DND-41 (cell line): ENCODE measurements at regions not wholly inside any gene's neighbourhood (a gene's known extent, or its start where the extent isn't known, plus 50 kb on each side); places are given as distances from the start of the nearest gene placed in this dataset.

Experiments
- ATAC-seq: fragments of 200-7000 bp; cut with Tn5 transposase; 3 replicates; pipeline ENCODE4 v1.9.1; 2021; ENCODE audit warnings: low read depth; ENCODE audit not compliant: insufficient read depth
- DNase-seq: peaks from one replicate; pipeline ENCODE4 v3.0.0-alpha.2; 2020
- H2AFZ ChIP-seq: 2 replicates; pipeline ENCODE4 v1.6.0; 2012; ENCODE audit warnings: low read depth, low read length
- H3K27ac ChIP-seq: 2 replicates; pipeline ENCODE4 v1.5.1; 2012; ENCODE audit warnings: low read length, inconsistent platforms
- H3K27me3 ChIP-seq: fragments of 200-600 bp; sonication (generic); 2 replicates; pipeline ENCODE4 v1.6.0; 2012; ENCODE audit warnings: low read length, mild to moderate bottlenecking, inconsistent platforms; ENCODE audit not compliant: insufficient read depth, poor library complexity
- H3K36me3 ChIP-seq: 2 replicates; pipeline ENCODE4 v1.5.1; 2012; ENCODE audit warnings: low read length, inconsistent platforms; ENCODE audit not compliant: insufficient read depth
- H3K4me1 ChIP-seq: 2 replicates; pipeline ENCODE4 v1.5.1; 2012; ENCODE audit warnings: mild to moderate bottlenecking, low read length; ENCODE audit not compliant: insufficient read depth
- H3K4me2 ChIP-seq: 2 replicates; pipeline ENCODE4 v1.6.0; 2012; ENCODE audit warnings: mild to moderate bottlenecking, moderate library complexity, low read length, inconsistent platforms; ENCODE audit not compliant: insufficient read depth
- H3K4me3 ChIP-seq, 2 experiments: fragments of 200-600 bp in 1 of 2; shearing (Covaris generic) in 1 of 2; 2 replicates each; pipeline ENCODE4 v1.5.1; 2012 to 2016; ENCODE audit warnings: inconsistent platforms in 2 of 2, low read length in 2 of 2, mild to moderate bottlenecking in 2 of 2, low read depth in 1 of 2, moderate library complexity in 1 of 2
- H3K79me2 ChIP-seq: 2 replicates; pipeline ENCODE4 v1.6.0; 2012; ENCODE audit warnings: low read length, inconsistent platforms; ENCODE audit not compliant: insufficient read depth
- H3K9ac ChIP-seq: 2 replicates; pipeline ENCODE4 v1.6.0; 2012; ENCODE audit warnings: low read depth, mild to moderate bottlenecking, inconsistent platforms, low read length, moderate library complexity
- H3K9me3 ChIP-seq: 2 replicates; pipeline ENCODE4 v1.5.1; 2012; ENCODE audit warnings: low read length, moderate library complexity, mild to moderate bottlenecking, inconsistent platforms; ENCODE audit not compliant: insufficient read depth, severe bottlenecking
- H4K20me1 ChIP-seq: 2 replicates; pipeline ENCODE4 v1.6.0; 2012; ENCODE audit warnings: low read length; ENCODE audit not compliant: insufficient read depth
- CTCF ChIP-seq: IDR thresholded peaks from 2 replicates; pipeline ENCODE4 v1.5.1; 2012; ENCODE audit warnings: borderline replicate concordance, low read length, moderate library complexity, mild to moderate bottlenecking; ENCODE audit not compliant: poor library complexity, severe bottlenecking; ENCODE audit errors: extremely low read depth
- EZH2 ChIP-seq: IDR thresholded peaks from 3 replicates; pipeline ENCODE4 v1.6.1; 2012; ENCODE audit warnings: borderline replicate concordance, low read depth, mild to moderate bottlenecking, moderate library complexity, low read length, inconsistent platforms; ENCODE audit not compliant: severe bottlenecking

- DNase-seq (no peak), ATAC-seq (no peak)
- Histone ChIP-seq H2AFZ (no peak overlapping the region), H3K9me3 (no peaks in the 10 kb centered on the region), H3K27ac (no peak overlapping the region), H3K79me2 (no peaks in the 10 kb centered on the region), H3K36me3 (no peaks in the 10 kb centered on the region), H3K9ac (no peak overlapping the region), H3K4me2 (no peak overlapping the region), H3K27me3 (no peaks in the 10 kb centered on the region), H3K4me1 (no peaks in the 10 kb centered on the region), H3K4me3 (no peak overlapping the region), H4K20me1 (no peaks in the 10 kb centered on the region)
- TF ChIP-seq EZH2 (no peak), CTCF (no peak)
These were observed 100.4 kb upstream of the NDN start for GRCh38 chr15:23787346-23788105.

- H3K36me3 ChIP-seq, result no peaks in the 10 kb centered on the region
- no peak overlapping the region for H3K4me2 ChIP-seq
- no peaks in the 10 kb centered on the region for H3K79me2 ChIP-seq
- H3K4me1 ChIP-seq, result no peaks in the 10 kb centered on the region
- no peak for DNase-seq
- no peaks in the 10 kb centered on the region for H3K9me3 ChIP-seq
- ATAC-seq, result no peak
- H3K27ac ChIP-seq, result no peak overlapping the region
- TF ChIP-seq CTCF, result no peak
- no peaks in the 10 kb centered on the region for H3K27me3 ChIP-seq
- no peak overlapping the region for H2AFZ ChIP-seq
- H4K20me1 ChIP-seq, result no peaks in the 10 kb centered on the region
- H3K9ac ChIP-seq, result no peak overlapping the region
- H3K4me3 ChIP-seq, result no peak overlapping the region
These were observed 106.1 kb upstream of the NDN start for GRCh38 chr15:23793191-23793680.

GRCh38 chr15:23797747-23798446, 110.8 kb upstream of the NDN start:
- Histone ChIP-seq H3K4me2 (no peak overlapping the region), H3K4me3 (no peak overlapping the region), H3K79me2 (no peaks in the 10 kb centered on the region), H3K36me3 (no peaks in the 10 kb centered on the region), H2AFZ (no peak overlapping the region), H3K27me3 (no peaks in the 10 kb centered on the region), H3K27ac (no peak overlapping the region), H3K4me1 (no peaks in the 10 kb centered on the region), H3K9ac (no peak overlapping the region), H3K9me3 (no peaks in the 10 kb centered on the region), H4K20me1 (no peaks in the 10 kb centered on the region)
- TF ChIP-seq EZH2 (no peak), CTCF (no peak)
- ATAC-seq, result no peak
- no peak for DNase-seq
